ENCODE measurements at regions not wholly inside any gene's neighbourhood (a gene's known extent, or its start where the extent isn't known, plus 50 kb on each side); places are given as distances from the start of the nearest gene placed in this dataset.
"Not testable (repeated sequence)": the region's sequence is repeated elsewhere in the genome, so short reads cannot be mapped to it uniquely, and the experiment has no call there.

DNA sequence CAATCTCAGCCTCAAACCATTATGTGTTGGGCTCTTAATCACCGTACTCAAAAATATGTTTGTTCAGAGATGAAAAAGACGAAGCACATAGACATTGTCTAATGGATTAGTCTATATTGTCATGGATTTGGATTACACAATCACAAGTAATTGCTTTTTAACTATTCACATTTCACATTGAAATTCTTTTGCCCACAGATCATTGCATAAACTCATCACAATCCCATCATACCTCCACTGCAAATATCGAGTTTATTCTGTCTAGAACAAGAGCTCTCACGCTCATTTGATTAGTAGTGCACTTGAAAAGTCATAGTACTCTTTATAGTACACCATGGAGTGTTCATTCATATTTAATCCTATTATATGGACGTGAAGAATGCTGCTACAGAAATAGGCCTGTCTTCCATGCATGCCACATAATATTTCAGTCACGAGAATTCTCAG is 97.9 kb upstream of the SOX11 start:
- Histone ChIP-seq H3K27ac (ENCODE audit: low read depth in 2 of 2, low read length in 2 of 2) (no peak overlapping the region), H3K9me3 (ENCODE audit: control insufficient read depth in 2 of 2, low read length in 2 of 2) (peaks cover 4 to 6% of the 10 kb centered on the region in 2 donors), H3K36me3 (ENCODE audit: control insufficient read depth in 2 of 2, insufficient read depth in 2 of 2, low read length in 2 of 2) (no peaks in the 10 kb centered on the region), H3K4me1 (ENCODE audit: control insufficient read depth in 2 of 2, insufficient read depth in 2 of 2, low read length in 2 of 2) (no peaks in the 10 kb centered on the region), H3K9ac (ENCODE audit: low read depth in 1 of 2, low read length in 2 of 2) (no peak overlapping the region), H3K4me3 (ENCODE audit: low read length in 2 of 2) (no peak overlapping the region), H3K27me3 (ENCODE audit: control insufficient read depth in 2 of 2, insufficient read depth in 2 of 2, low read length in 2 of 2) (no peaks in the 10 kb centered on the region)

DNA sequence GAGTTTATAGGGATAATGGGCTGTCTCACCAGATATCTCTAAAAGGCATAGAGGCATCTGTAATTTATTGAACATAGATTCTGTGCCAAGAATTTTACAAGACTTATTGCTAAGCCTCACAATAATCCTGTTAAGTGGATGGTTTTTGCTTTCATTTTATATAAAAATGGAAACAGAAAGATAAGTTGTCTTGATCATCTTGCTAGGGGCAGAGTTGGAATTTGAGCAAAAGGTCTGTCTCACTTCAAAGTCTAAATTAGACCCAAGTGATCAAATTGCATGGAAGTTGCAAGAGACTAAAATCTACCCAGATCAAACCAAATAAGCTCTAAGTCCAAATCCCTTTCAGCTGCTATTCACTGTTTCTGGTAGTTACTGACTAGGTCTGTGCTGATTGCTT is 95.3 kb upstream of the SOX11 start:
- H3K4me1 ChIP-seq (ENCODE audit: control insufficient read depth in 2 of 2, insufficient read depth in 2 of 2, low read length in 2 of 2), result no peaks in the 10 kb centered on the region
- H3K36me3 ChIP-seq (ENCODE audit: control insufficient read depth in 2 of 2, insufficient read depth in 2 of 2, low read length in 2 of 2), result no peaks in the 10 kb centered on the region
- peaks cover 3 to 4% of the 10 kb centered on the region in 2 donors for H3K9me3 ChIP-seq (ENCODE audit: control insufficient read depth in 2 of 2, low read length in 2 of 2)
- no peak overlapping the region for H3K9ac ChIP-seq (ENCODE audit: low read depth in 1 of 2, low read length in 2 of 2)
- no peaks in the 10 kb centered on the region for H3K27me3 ChIP-seq (ENCODE audit: control insufficient read depth in 2 of 2, insufficient read depth in 2 of 2, low read length in 2 of 2)
- no peak overlapping the region for H3K4me3 ChIP-seq (ENCODE audit: low read length in 2 of 2)
- H3K27ac ChIP-seq (ENCODE audit: low read depth in 2 of 2, low read length in 2 of 2), result no peak overlapping the region

DNA sequence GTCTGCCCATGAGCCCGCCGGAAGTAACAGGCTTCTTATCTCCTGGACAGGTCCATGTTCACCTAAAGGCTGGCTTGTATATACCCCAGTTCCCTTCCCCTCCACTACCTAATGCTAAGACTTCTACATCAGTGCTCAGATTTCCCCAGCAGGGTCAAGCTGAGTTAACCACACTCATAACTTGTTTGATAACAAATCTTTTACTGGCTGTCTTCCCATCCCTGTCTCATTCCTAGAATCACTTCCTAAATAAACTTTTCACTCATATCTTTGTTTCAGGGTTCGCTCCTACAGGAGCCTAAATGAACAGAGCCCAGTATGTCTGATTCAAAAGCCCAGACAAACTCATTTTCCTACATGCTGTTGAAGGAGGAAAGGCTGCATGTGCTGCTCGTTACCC is 94.0 kb upstream of the SOX11 start:
- no peak overlapping the region for H3K4me3 ChIP-seq (ENCODE audit: low read length in 2 of 2)
- no peaks in the 10 kb centered on the region for H3K36me3 ChIP-seq (ENCODE audit: control insufficient read depth in 2 of 2, insufficient read depth in 2 of 2, low read length in 2 of 2)

DNA sequence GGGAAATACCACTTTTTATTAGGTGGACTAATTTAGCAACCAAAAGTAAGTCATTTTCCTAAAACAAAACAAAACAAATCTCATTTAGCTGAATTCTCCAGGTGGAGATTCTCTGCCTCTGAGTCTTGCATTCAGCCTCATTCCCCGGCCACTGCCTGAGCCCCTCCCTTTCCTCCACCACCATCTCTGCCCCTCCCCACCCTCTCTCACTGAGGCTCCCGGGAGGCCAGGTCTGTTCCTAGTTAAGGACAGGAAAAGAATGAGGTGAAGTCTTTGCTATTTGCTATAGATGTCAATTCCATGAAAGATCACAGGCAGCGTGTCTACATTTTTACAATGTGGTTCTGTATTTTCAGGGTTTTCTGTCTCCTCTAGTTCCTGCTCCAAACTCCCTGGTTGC is 83.0 kb upstream of the SOX11 start:
- no peak overlapping the region for H3K9ac ChIP-seq (ENCODE audit: low read depth in 1 of 2, low read length in 2 of 2)
- H3K9me3 ChIP-seq (ENCODE audit: control insufficient read depth in 2 of 2, low read length in 2 of 2), result peaks cover 5% of the 10 kb centered on the region in 2 donors
- no peaks in the 10 kb centered on the region for H3K36me3 ChIP-seq (ENCODE audit: control insufficient read depth in 2 of 2, insufficient read depth in 2 of 2, low read length in 2 of 2)
- no peaks in the 10 kb centered on the region for H3K27me3 ChIP-seq (ENCODE audit: control insufficient read depth in 2 of 2, insufficient read depth in 2 of 2, low read length in 2 of 2)
- H3K4me1 ChIP-seq (ENCODE audit: control insufficient read depth in 2 of 2, insufficient read depth in 2 of 2, low read length in 2 of 2), result no peaks in the 10 kb centered on the region
- H3K4me3 ChIP-seq (ENCODE audit: low read length in 2 of 2), result no peak overlapping the region
- H3K27ac ChIP-seq (ENCODE audit: low read depth in 2 of 2, low read length in 2 of 2), result no peak overlapping the region

More for the DNA sequence above, 94.0 kb upstream of the SOX11 start:
- Histone ChIP-seq H3K27me3 (ENCODE audit: control insufficient read depth in 2 of 2, insufficient read depth in 2 of 2, low read length in 2 of 2) (no peaks in the 10 kb centered on the region), H3K27ac (ENCODE audit: low read depth in 2 of 2, low read length in 2 of 2) (no peak overlapping the region), H3K9me3 (ENCODE audit: control insufficient read depth in 2 of 2, low read length in 2 of 2) (peaks cover 3 to 6% of the 10 kb centered on the region in 2 donors), H3K9ac (ENCODE audit: low read depth in 1 of 2, low read length in 2 of 2) (no peak overlapping the region), H3K4me1 (ENCODE audit: control insufficient read depth in 2 of 2, insufficient read depth in 2 of 2, low read length in 2 of 2) (no peaks in the 10 kb centered on the region)

DNA sequence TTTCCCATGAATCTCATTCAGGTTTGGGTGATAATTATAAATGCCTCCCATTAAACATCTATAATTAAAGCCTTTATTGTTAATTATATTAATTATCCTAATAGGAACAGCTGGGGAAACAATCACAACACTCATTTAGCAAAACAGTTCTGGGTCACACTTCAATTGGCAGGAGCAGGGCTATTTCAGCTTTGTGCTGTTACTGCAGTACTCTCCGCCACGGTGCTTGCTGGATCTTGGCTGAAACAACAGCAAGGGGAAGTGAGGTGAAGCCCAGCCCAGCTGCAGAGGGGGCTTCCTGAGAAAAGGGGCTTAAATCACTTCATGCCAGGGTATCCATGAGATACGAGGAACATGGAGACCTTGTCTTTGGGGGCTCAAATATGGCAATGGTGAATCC is 79.5 kb upstream of the SOX11 start:
- Histone ChIP-seq H3K27ac (ENCODE audit: low read depth in 2 of 2, low read length in 2 of 2) (no peak overlapping the region), H3K9me3 (ENCODE audit: control insufficient read depth in 2 of 2, low read length in 2 of 2) (peaks cover 2 to 4% of the 10 kb centered on the region in 2 donors), H3K4me3 (ENCODE audit: low read length in 2 of 2) (no peak overlapping the region), H3K27me3 (ENCODE audit: control insufficient read depth in 2 of 2, insufficient read depth in 2 of 2, low read length in 2 of 2) (no peaks in the 10 kb centered on the region), H3K4me1 (ENCODE audit: control insufficient read depth in 2 of 2, insufficient read depth in 2 of 2, low read length in 2 of 2) (no peaks in the 10 kb centered on the region), H3K9ac (ENCODE audit: low read depth in 1 of 2, low read length in 2 of 2) (no peak overlapping the region), H3K36me3 (ENCODE audit: control insufficient read depth in 2 of 2, insufficient read depth in 2 of 2, low read length in 2 of 2) (no peaks in the 10 kb centered on the region)

DNA sequence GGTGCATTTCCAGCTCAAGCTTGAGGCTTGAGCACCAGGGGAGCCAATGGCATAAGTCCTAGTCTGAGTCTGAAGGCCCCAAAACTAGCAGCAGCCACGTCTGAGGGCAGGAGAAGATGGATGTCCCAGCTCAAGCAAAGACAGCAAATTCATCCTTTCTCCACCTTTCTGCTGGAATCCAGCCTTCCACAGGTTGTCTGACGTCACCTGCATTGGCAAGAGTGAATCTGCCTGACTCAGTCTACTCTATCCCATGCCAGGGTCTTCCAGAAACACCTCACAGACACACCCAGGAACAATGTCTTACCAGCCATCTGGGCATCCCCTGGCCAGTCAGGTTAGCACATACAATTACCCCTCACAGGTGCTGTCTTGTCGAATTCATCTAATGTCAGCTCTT is 76.2 kb upstream of the SOX11 start:
- Histone ChIP-seq H3K27ac (ENCODE audit: low read depth in 2 of 2, low read length in 2 of 2) (no peak overlapping the region), H3K4me3 (ENCODE audit: low read length in 2 of 2) (no peak overlapping the region), H3K27me3 (ENCODE audit: control insufficient read depth in 2 of 2, insufficient read depth in 2 of 2, low read length in 2 of 2) (no peaks in the 10 kb centered on the region), H3K9me3 (ENCODE audit: control insufficient read depth in 2 of 2, low read length in 2 of 2) (peaks cover 0 to 4% of the 10 kb centered on the region in 2 donors), H3K36me3 (ENCODE audit: control insufficient read depth in 2 of 2, insufficient read depth in 2 of 2, low read length in 2 of 2) (no peaks in the 10 kb centered on the region), H3K4me1 (ENCODE audit: control insufficient read depth in 2 of 2, insufficient read depth in 2 of 2, low read length in 2 of 2) (no peaks in the 10 kb centered on the region), H3K9ac (ENCODE audit: low read depth in 1 of 2, low read length in 2 of 2) (no peak overlapping the region)

DNA sequence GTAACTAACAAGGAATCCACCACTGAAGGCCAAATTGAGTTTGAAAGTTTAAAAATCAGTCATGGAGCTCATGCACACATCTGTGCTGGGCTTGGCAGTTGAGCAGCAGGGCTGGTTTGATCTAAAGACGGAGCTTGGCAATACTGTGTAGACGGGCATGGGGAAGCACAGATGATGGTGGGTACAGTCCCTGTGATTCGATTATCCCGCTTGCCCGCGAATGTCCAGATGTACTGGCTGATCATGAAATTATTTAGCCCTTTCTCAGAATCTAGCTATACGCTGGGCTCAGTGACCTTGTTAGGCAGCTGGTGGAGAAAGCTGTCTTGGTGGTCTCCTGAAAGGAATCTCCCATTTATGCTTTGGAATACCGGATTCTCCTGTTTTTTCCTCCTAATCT is 74.8 kb upstream of the SOX11 start:
- H3K4me3 ChIP-seq (ENCODE audit: low read length in 2 of 2), result no peak overlapping the region
- no peak overlapping the region for H3K27ac ChIP-seq (ENCODE audit: low read depth in 2 of 2, low read length in 2 of 2)
- peaks cover 0 to 4% of the 10 kb centered on the region in 2 donors for H3K9me3 ChIP-seq (ENCODE audit: control insufficient read depth in 2 of 2, low read length in 2 of 2)
- no peak overlapping the region for H3K9ac ChIP-seq (ENCODE audit: low read depth in 1 of 2, low read length in 2 of 2)
- H3K27me3 ChIP-seq (ENCODE audit: control insufficient read depth in 2 of 2, insufficient read depth in 2 of 2, low read length in 2 of 2), result no peaks in the 10 kb centered on the region
- no peaks in the 10 kb centered on the region for H3K36me3 ChIP-seq (ENCODE audit: control insufficient read depth in 2 of 2, insufficient read depth in 2 of 2, low read length in 2 of 2)
- H3K4me1 ChIP-seq (ENCODE audit: control insufficient read depth in 2 of 2, insufficient read depth in 2 of 2, low read length in 2 of 2), result no peaks in the 10 kb centered on the region

DNA sequence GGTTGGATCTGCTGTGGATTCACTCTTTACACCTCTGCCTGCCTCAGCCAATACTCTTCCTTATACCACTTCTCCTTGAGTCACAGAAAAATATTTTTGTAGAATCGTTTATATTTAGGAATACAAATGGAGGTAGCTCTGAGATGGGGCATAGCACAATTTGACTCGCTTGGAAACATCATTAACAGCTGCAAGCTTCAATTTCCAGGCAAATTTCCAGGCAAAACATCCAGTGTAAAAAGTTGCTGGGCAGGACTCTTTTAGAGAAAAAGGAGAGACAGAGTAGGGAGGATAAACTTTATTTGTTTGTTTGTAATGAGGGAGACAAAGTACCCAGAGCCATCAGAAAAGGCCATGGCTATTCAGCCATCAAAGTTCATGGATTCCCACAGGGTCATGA is 74.4 kb upstream of the SOX11 start:
- H3K27me3 ChIP-seq (ENCODE audit: control insufficient read depth in 2 of 2, insufficient read depth in 2 of 2, low read length in 2 of 2), result no peaks in the 10 kb centered on the region
- no peak overlapping the region for H3K4me3 ChIP-seq (ENCODE audit: low read length in 2 of 2)
- H3K9ac ChIP-seq (ENCODE audit: low read depth in 1 of 2, low read length in 2 of 2), result no peak overlapping the region
- H3K9me3 ChIP-seq (ENCODE audit: control insufficient read depth in 2 of 2, low read length in 2 of 2), result peaks cover 0 to 4% of the 10 kb centered on the region in 2 donors
- no peaks in the 10 kb centered on the region for H3K36me3 ChIP-seq (ENCODE audit: control insufficient read depth in 2 of 2, insufficient read depth in 2 of 2, low read length in 2 of 2)
- no peak overlapping the region for H3K27ac ChIP-seq (ENCODE audit: low read depth in 2 of 2, low read length in 2 of 2)
- H3K4me1 ChIP-seq (ENCODE audit: control insufficient read depth in 2 of 2, insufficient read depth in 2 of 2, low read length in 2 of 2), result no peaks in the 10 kb centered on the region

DNA sequence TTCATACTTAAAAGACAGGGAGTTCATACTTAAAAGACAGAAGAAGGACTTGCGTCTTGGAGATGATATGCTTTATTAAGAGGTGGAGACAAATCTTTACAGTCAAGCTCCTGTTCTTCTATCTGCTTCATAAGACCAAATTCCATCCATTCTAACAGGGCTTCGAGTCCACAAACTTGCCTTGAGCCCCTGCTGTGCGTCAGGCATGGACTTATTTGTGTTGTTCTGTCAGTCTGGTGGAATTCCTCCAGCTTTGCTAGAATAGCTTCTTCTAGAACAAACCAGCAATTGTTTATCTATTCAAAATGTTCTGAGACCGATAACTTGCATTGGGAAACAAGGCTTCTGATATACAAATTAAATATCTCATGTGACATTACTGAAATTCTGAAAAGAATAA is 73.9 kb upstream of the SOX11 start:
- H3K9me3 ChIP-seq (ENCODE audit: control insufficient read depth in 2 of 2, low read length in 2 of 2), result peaks cover 0 to 3% of the 10 kb centered on the region in 2 donors
- no peak overlapping the region for H3K9ac ChIP-seq (ENCODE audit: low read depth in 1 of 2, low read length in 2 of 2)
- no peak overlapping the region for H3K4me3 ChIP-seq (ENCODE audit: low read length in 2 of 2)
- no peaks in the 10 kb centered on the region for H3K36me3 ChIP-seq (ENCODE audit: control insufficient read depth in 2 of 2, insufficient read depth in 2 of 2, low read length in 2 of 2)
- H3K27ac ChIP-seq (ENCODE audit: low read depth in 2 of 2, low read length in 2 of 2), result no peak overlapping the region
- no peaks in the 10 kb centered on the region for H3K4me1 ChIP-seq (ENCODE audit: control insufficient read depth in 2 of 2, insufficient read depth in 2 of 2, low read length in 2 of 2)
- H3K27me3 ChIP-seq (ENCODE audit: control insufficient read depth in 2 of 2, insufficient read depth in 2 of 2, low read length in 2 of 2), result no peaks in the 10 kb centered on the region

DNA sequence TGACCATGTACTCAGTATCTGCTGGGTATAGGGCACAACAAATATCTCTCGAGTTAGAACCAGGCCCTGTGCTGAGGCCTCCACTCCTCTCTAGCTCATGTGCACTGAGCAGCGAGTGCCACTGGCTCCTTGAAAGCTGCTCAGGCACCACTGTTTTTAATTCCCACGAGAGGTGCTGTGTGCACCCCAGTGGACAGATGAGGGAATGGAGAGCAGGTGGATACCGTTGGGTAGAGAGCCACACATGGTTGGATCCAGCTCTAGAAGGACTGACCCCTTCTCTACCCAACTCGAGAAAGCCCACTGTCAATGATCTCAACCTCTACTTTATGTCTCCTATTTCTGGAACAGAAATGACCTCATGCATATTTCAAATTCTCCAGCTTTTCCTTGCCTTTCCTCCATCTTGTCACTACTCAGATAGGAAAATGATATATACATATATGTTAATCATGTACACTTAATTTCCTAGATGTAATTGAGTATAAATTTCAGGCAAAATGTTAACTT is 66.6 kb upstream of the SOX11 start:
- H3K4me3 ChIP-seq (ENCODE audit: low read length in 2 of 2), result not testable (repeated sequence)

DNA sequence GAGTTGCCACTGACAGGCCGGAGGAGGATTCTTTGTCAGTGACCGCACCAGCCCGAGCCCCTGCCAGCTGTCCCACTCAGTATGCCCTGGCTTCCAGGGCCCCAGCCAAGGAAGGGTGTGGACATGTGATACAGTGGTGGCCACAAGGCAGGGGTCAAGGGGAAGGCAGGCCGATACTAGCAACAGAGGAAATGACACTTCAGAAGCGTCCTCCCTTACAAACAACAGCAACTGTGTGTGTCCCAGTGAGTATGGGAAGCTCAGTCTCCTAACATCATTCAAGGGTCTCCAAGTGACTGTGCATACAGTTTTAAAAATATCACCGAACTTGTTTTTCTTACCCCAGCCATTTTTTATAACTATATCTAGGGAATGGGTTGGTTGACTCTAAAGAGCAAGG is 63.7 kb upstream of the SOX11 start:
- not testable (repeated sequence) for H3K4me3 ChIP-seq (ENCODE audit: low read length in 2 of 2); H3K27ac ChIP-seq (ENCODE audit: low read depth in 2 of 2, low read length in 2 of 2); H3K36me3 ChIP-seq (ENCODE audit: control insufficient read depth in 2 of 2, insufficient read depth in 2 of 2, low read length in 2 of 2); H3K4me1 ChIP-seq (ENCODE audit: control insufficient read depth in 2 of 2, insufficient read depth in 2 of 2, low read length in 2 of 2); H3K27me3 ChIP-seq (ENCODE audit: control insufficient read depth in 2 of 2, insufficient read depth in 2 of 2, low read length in 2 of 2); H3K9me3 ChIP-seq (ENCODE audit: control insufficient read depth in 2 of 2, low read length in 2 of 2); H3K9ac ChIP-seq (ENCODE audit: low read depth in 1 of 2, low read length in 2 of 2)

More for the DNA sequence above, 66.6 kb upstream of the SOX11 start:
- H3K27me3 ChIP-seq (ENCODE audit: control insufficient read depth in 2 of 2, insufficient read depth in 2 of 2, low read length in 2 of 2); H3K4me1 ChIP-seq (ENCODE audit: control insufficient read depth in 2 of 2, insufficient read depth in 2 of 2, low read length in 2 of 2); H3K27ac ChIP-seq (ENCODE audit: low read depth in 2 of 2, low read length in 2 of 2); H3K36me3 ChIP-seq (ENCODE audit: control insufficient read depth in 2 of 2, insufficient read depth in 2 of 2, low read length in 2 of 2); H3K9me3 ChIP-seq (ENCODE audit: control insufficient read depth in 2 of 2, low read length in 2 of 2); H3K9ac ChIP-seq (ENCODE audit: low read depth in 1 of 2, low read length in 2 of 2): not testable (repeated sequence)
